Activated CD8-positive, alpha-beta T cell treated with anti-CD3 and anti-CD28 coated beads, Interleukin-2, amount 10 ng/mL, durations not matched to agents 7 days and 5 days (primary cell): ENCODE measurements at regions not wholly inside any gene's neighbourhood (a gene's known extent, or its start where the extent isn't known, plus 50 kb on each side); places are given as distances from the start of the nearest gene placed in this dataset.

Source experiments
- ATAC-seq: fragments of 150-1000 bp; cut with Tn5 transposase; one replicate; pipeline ENCODE4 v1.10.0; 2021; ENCODE audit warnings: moderate library complexity
- CTCF ChIA-PET: fragments of 350-600 bp; sonication (Branson Sonifier 250); formaldehyde crosslinking; loops from one replicate; lab custom pipeline; 2021; ENCODE audit warnings: antibody characterized with exemption; lab: Charles Lee
- POLR2A ChIA-PET: fragments of 350-600 bp; sonication (Branson Sonifier 250); formaldehyde crosslinking; loops from one replicate; lab custom pipeline; 2021; ENCODE audit warnings: antibody characterized with exemption; lab: Charles Lee
- DNase-seq: peaks from one replicate; pipeline ENCODE4 v3.0.0-alpha.2; 2020
- H3K27ac Mint-ChIP-seq: one replicate; pipeline ENCODE4 v1.8.0; 2021; ENCODE audit warnings: mild to moderate bottlenecking, mixed read lengths
- H3K27me3 Mint-ChIP-seq: one replicate; pipeline ENCODE4 v1.8.0; 2021; ENCODE audit warnings: low read depth, mixed read lengths
- H3K36me3 Mint-ChIP-seq: one replicate; pipeline ENCODE4 v1.8.0; 2021; ENCODE audit warnings: low read depth, mixed read lengths
- H3K4me1 Mint-ChIP-seq: one replicate; pipeline ENCODE4 v1.8.0; 2021; ENCODE audit warnings: low read depth, mixed read lengths
- H3K4me3 Mint-ChIP-seq: one replicate; pipeline ENCODE4 v1.8.0; 2021; ENCODE audit warnings: mild to moderate bottlenecking, mixed read lengths
- H3K9me3 Mint-ChIP-seq: one replicate; pipeline ENCODE4 v1.8.0; 2022; ENCODE audit warnings: mixed read lengths; ENCODE audit not compliant: insufficient read depth

- peaks cover 2% of the 10 kb centered on the region for H3K27me3 Mint-ChIP-seq
- no peak for DNase-seq
- H3K27ac Mint-ChIP-seq: no peak overlapping the region
- ATAC-seq: no peak
- H3K4me3 Mint-ChIP-seq: no peak overlapping the region
- CTCF ChIA-PET: no interaction called here
- no peaks in the 10 kb centered on the region for H3K9me3 Mint-ChIP-seq
- H3K4me1 Mint-ChIP-seq: no peaks in the 10 kb centered on the region
- POLR2A ChIA-PET: no interaction called here
- H3K36me3 Mint-ChIP-seq: no peaks in the 10 kb centered on the region
Measured at GRCh38 chr17:68733241-68734176, 132.3 kb upstream of the FAM20A start.

- ATAC-seq (no peak), DNase-seq (no peak)
- ChIA-PET POLR2A (no interaction called here), CTCF (no interaction called here)
- no peak overlapping the region for H3K27ac Mint-ChIP-seq
- H3K9me3 Mint-ChIP-seq: no peaks in the 10 kb centered on the region
- no peaks in the 10 kb centered on the region for H3K4me1 Mint-ChIP-seq
- H3K4me3 Mint-ChIP-seq: no peak overlapping the region
- no peaks in the 10 kb centered on the region for H3K36me3 Mint-ChIP-seq
- H3K27me3 Mint-ChIP-seq: peaks cover 2% of the 10 kb centered on the region
Measured at GRCh38 chr17:68732301-68732749, 131.2 kb upstream of the FAM20A start.

- Mint-ChIP-seq H3K27me3 (peaks cover 2% of the 10 kb centered on the region), H3K4me3 (no peak overlapping the region), H3K4me1 (no peaks in the 10 kb centered on the region), H3K9me3 (no peaks in the 10 kb centered on the region), H3K36me3 (no peaks in the 10 kb centered on the region), H3K27ac (no peak overlapping the region)
- POLR2A ChIA-PET: no interaction called here
- CTCF ChIA-PET: no interaction called here
- no peak for ATAC-seq
- no peak for DNase-seq
Measured at GRCh38 chr17:68731465-68731864, 130.3 kb upstream of the FAM20A start.

GRCh38 chr17:68719431-68719830, 118.3 kb upstream of the FAM20A start:
- no peak for ATAC-seq

GRCh38 chr17:68718926-68719325, 117.8 kb upstream of the FAM20A start:
- CTCF ChIA-PET: no interaction called here
- Mint-ChIP-seq H3K9me3 (no peaks in the 10 kb centered on the region), H3K27ac (no peak overlapping the region), H3K4me3 (no peak overlapping the region), H3K36me3 (no peaks in the 10 kb centered on the region), H3K4me1 (no peaks in the 10 kb centered on the region), H3K27me3 (peaks cover 18% of the 10 kb centered on the region)
- ATAC-seq: no peak
- POLR2A ChIA-PET: no interaction called here
- no peak for DNase-seq

More at GRCh38 chr17:68719431-68719830, 118.3 kb upstream of the FAM20A start:
- H3K27ac Mint-ChIP-seq: no peak overlapping the region
- no peaks in the 10 kb centered on the region for H3K4me1 Mint-ChIP-seq
- CTCF ChIA-PET: no interaction called here
- no peaks in the 10 kb centered on the region for H3K36me3 Mint-ChIP-seq
- H3K27me3 Mint-ChIP-seq: peaks cover 18% of the 10 kb centered on the region
- POLR2A ChIA-PET: no interaction called here
- DNase-seq: no peak
- no peaks in the 10 kb centered on the region for H3K9me3 Mint-ChIP-seq
- no peak overlapping the region for H3K4me3 Mint-ChIP-seq

GRCh38 chr17:68718465-68718864, 117.3 kb upstream of the FAM20A start:
- Mint-ChIP-seq H3K27ac (no peak overlapping the region), H3K27me3 (peaks cover 18% of the 10 kb centered on the region), H3K4me3 (no peak overlapping the region), H3K4me1 (no peaks in the 10 kb centered on the region), H3K36me3 (no peaks in the 10 kb centered on the region), H3K9me3 (no peaks in the 10 kb centered on the region)
- DNase-seq (no peak), ATAC-seq (no peak)
- CTCF ChIA-PET: no interaction called here
- POLR2A ChIA-PET: no interaction called here

GRCh38 chr17:68714676-68715075, 113.5 kb upstream of the FAM20A start:
- H3K36me3 Mint-ChIP-seq: no peaks in the 10 kb centered on the region
- ATAC-seq (no peak), DNase-seq (no peak)
- no peaks in the 10 kb centered on the region for H3K9me3 Mint-ChIP-seq
- CTCF ChIA-PET: no interaction called here
- POLR2A ChIA-PET: no interaction called here
- H3K27ac Mint-ChIP-seq: no peak overlapping the region
- no peak overlapping the region for H3K4me3 Mint-ChIP-seq
- peaks cover 15% of the 10 kb centered on the region for H3K27me3 Mint-ChIP-seq
- no peaks in the 10 kb centered on the region for H3K4me1 Mint-ChIP-seq

- CTCF ChIA-PET: no interaction called here
- POLR2A ChIA-PET: no interaction called here
- Mint-ChIP-seq H3K4me3 (no peak overlapping the region), H3K9me3 (no peaks in the 10 kb centered on the region), H3K27me3 (peaks cover 11% of the 10 kb centered on the region), H3K36me3 (no peaks in the 10 kb centered on the region), H3K27ac (no peak overlapping the region), H3K4me1 (no peaks in the 10 kb centered on the region)
- ATAC-seq: no peak
- no peak for DNase-seq
Measured at GRCh38 chr17:68711858-68712257, 110.7 kb upstream of the FAM20A start.

GRCh38 chr17:68710976-68711375, 109.8 kb upstream of the FAM20A start:
- CTCF ChIA-PET: no interaction called here
- no peaks in the 10 kb centered on the region for H3K36me3 Mint-ChIP-seq
- no peaks in the 10 kb centered on the region for H3K4me1 Mint-ChIP-seq

GRCh38 chr17:68710035-68710780, 109.0 kb upstream of the FAM20A start:
- POLR2A ChIA-PET: no interaction called here
- peaks cover 8% of the 10 kb centered on the region for H3K27me3 Mint-ChIP-seq
- H3K4me1 Mint-ChIP-seq: no peaks in the 10 kb centered on the region
- no peaks in the 10 kb centered on the region for H3K9me3 Mint-ChIP-seq
- H3K4me3 Mint-ChIP-seq: no peak overlapping the region
- ATAC-seq: no peak
- H3K36me3 Mint-ChIP-seq: no peaks in the 10 kb centered on the region
- H3K27ac Mint-ChIP-seq: no peak overlapping the region
- DNase-seq: no peak
- CTCF ChIA-PET: no interaction called here

More at GRCh38 chr17:68710976-68711375, 109.8 kb upstream of the FAM20A start:
- Mint-ChIP-seq H3K9me3 (no peaks in the 10 kb centered on the region), H3K27me3 (peaks cover 8% of the 10 kb centered on the region), H3K27ac (no peak overlapping the region), H3K4me3 (no peak overlapping the region)
- POLR2A ChIA-PET: no interaction called here
- DNase-seq (no peak), ATAC-seq (no peak)

- CTCF ChIA-PET: no interaction called here
- Mint-ChIP-seq H3K36me3 (no peaks in the 10 kb centered on the region), H3K27me3 (peaks cover 8% of the 10 kb centered on the region), H3K27ac (no peak overlapping the region), H3K4me3 (no peak overlapping the region), H3K9me3 (no peaks in the 10 kb centered on the region), H3K4me1 (no peaks in the 10 kb centered on the region)
- no peak for ATAC-seq
- DNase-seq: no peak
- POLR2A ChIA-PET: no interaction called here
Measured at GRCh38 chr17:68709461-68709860, 108.3 kb upstream of the FAM20A start.

GRCh38 chr17:68707031-68707430, 105.9 kb upstream of the FAM20A start:
- H3K4me1 Mint-ChIP-seq: no peaks in the 10 kb centered on the region
- no peaks in the 10 kb centered on the region for H3K9me3 Mint-ChIP-seq
- peaks cover 5% of the 10 kb centered on the region for H3K27me3 Mint-ChIP-seq
- ChIA-PET CTCF (no interaction called here), POLR2A (no interaction called here)
- ATAC-seq (no peak), DNase-seq (no peak)
- no peaks in the 10 kb centered on the region for H3K36me3 Mint-ChIP-seq
- H3K27ac Mint-ChIP-seq: no peak overlapping the region
- no peak overlapping the region for H3K4me3 Mint-ChIP-seq
